ENCODE measurements at regions not wholly inside any gene's neighbourhood (a gene's known extent, or its start where the extent isn't known, plus 50 kb on each side); places are given as distances from the start of the nearest gene placed in this dataset.

GRCh38 chr5:111997308-111997707 is 240.3 kb upstream of the NREP start:
- Histone ChIP-seq H3K4me1 (no peaks in the 10 kb centered on the region), H3K9me3 (no peaks in the 10 kb centered on the region), H3K36me3 (no peaks in the 10 kb centered on the region), H3K4me3 (no peak overlapping the region), H3K27ac (peak overlapping the region in 1 of 2 donors; percentile 40), H3K27me3 (no peaks in the 10 kb centered on the region)
- TF ChIP-seq CTCF (IDR thresholded peaks at IDR 0.05) = no peak
- DNase-seq (no peak), ATAC-seq (peak; percentile 38)
- intact Hi-C loops (cut with DNase I) = no loop called here

- Histone ChIP-seq H3K4me1 (no peaks in the 10 kb centered on the region), H3K9me3 (no peaks in the 10 kb centered on the region), H3K4me3 (no peak overlapping the region), H3K27ac (no peak overlapping the region), H3K27me3 (no peaks in the 10 kb centered on the region), H3K36me3 (no peaks in the 10 kb centered on the region)
- TF ChIP-seq CTCF (IDR thresholded peaks at IDR 0.05) = no peak
- ATAC-seq (no peak), DNase-seq (no peak)
- intact Hi-C loops (cut with DNase I) = no loop called here
Measured at GRCh38 chr5:111996574-111996973, 239.6 kb upstream of the NREP start.

GRCh38 chr5:111995701-111996100 is 238.7 kb upstream of the NREP start:
- intact Hi-C loops (cut with DNase I) = no loop called here
- H3K27ac ChIP-seq = no peak overlapping the region
- H3K4me1 ChIP-seq = no peaks in the 10 kb centered on the region
- no peaks in the 10 kb centered on the region for H3K36me3 ChIP-seq
- TF ChIP-seq CTCF (IDR thresholded peaks at IDR 0.05) = no peak
- H3K9me3 ChIP-seq = no peaks in the 10 kb centered on the region
- ATAC-seq = no peak
- no peak overlapping the region for H3K4me3 ChIP-seq
- no peaks in the 10 kb centered on the region for H3K27me3 ChIP-seq
- DNase-seq = no peak

- no peak for TF ChIP-seq CTCF (IDR thresholded peaks at IDR 0.05)
- Histone ChIP-seq H3K4me3 (no peak overlapping the region), H3K4me1 (no peaks in the 10 kb centered on the region), H3K36me3 (no peaks in the 10 kb centered on the region), H3K9me3 (no peaks in the 10 kb centered on the region), H3K27ac (no peak overlapping the region), H3K27me3 (no peaks in the 10 kb centered on the region)
- DNase-seq = no peak
- intact Hi-C loops (cut with DNase I) = no loop called here
- ATAC-seq = no peak
Measured at GRCh38 chr5:111993242-111993641, 236.2 kb upstream of the NREP start.

DNA sequence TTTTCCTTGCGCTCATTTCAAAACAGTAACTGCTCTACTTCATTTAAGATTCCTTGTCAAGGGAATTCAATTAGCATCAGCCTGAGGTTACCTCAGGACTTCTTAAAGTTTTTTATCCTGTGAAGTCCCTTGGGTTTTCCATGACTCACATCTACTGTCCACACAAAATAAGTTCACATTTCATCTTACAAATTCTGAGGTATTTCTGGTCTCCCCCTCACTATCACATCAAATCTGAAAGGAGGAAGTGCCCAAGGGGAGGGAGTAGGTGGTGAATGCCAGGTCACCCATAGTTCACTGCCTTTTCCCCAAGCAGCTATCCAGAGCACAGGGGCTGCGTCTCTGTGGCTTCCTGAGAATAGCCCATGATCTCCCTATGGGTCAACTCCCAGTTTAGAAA is 227.1 kb upstream of the NREP start:
- Histone ChIP-seq H3K36me3 (no peaks in the 10 kb centered on the region), H3K27me3 (no peaks in the 10 kb centered on the region)
- DNase-seq = no peak

More for the DNA sequence above, 227.1 kb upstream of the NREP start:
- Histone ChIP-seq H3K4me1 (no peaks in the 10 kb centered on the region), H3K4me3 (no peak overlapping the region), H3K27ac (no peak overlapping the region), H3K9me3 (peaks cover 0 to 2% of the 10 kb centered on the region in 2 donors)
- intact Hi-C loops (cut with DNase I) = no loop called here
- no peak for TF ChIP-seq CTCF (IDR thresholded peaks at IDR 0.05)
- no peak for ATAC-seq
